ENCODE measurements at regions not wholly inside any gene's neighbourhood (a gene's known extent, or its start where the extent isn't known, plus 50 kb on each side); places are given as distances from the start of the nearest gene placed in this dataset.

DNA sequence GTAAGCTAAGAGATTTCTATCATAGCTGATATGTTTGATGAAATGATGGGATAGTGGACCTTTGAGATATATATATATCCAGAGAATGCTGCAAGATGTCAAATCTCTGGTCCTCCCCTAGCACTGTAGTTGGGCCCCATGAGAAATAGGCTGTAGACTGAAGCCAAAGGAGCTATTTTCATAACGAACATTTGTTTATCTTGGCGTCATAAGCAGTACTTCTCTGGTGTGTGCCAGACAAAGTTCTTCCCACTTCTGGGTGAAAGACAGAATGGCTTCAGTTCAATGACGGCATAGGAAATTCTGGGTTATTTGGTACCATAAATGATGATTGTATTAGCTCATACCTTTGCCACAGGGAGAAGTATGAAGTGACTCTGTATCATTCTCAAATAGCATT lies 534.3 kb downstream of the SOX5 start:
- WGBS, 2 experiments (ENCODE audit: extremely low coverage in 2 of 2, insufficient read length in 1 of 2), result no CpG with 5 or more reads among the region's 3 CpGs
- H4K91ac ChIP-seq (ENCODE audit: insufficient read depth, low read depth, low read length), result no peak overlapping the region
- no peak overlapping the region for H2AK5ac ChIP-seq (ENCODE audit: low read depth, low read length)
- no peak overlapping the region for H2BK120ac ChIP-seq (ENCODE audit: low read depth, low read length)
- H3K9me3 ChIP-seq (ENCODE audit: control insufficient read depth, insufficient read depth, low read length), result no peaks in the 10 kb centered on the region
- H3K4me1 ChIP-seq (ENCODE audit: control insufficient read depth, insufficient read depth, low read length), result no peaks in the 10 kb centered on the region
- H2BK5ac ChIP-seq (ENCODE audit: low read depth, low read length, poor library complexity, severe bottlenecking), result no peak overlapping the region
- H3K14ac ChIP-seq (replicated peaks; ENCODE audit: low read depth, low read length), result no peak overlapping the region
- intact Hi-C loops (cut with micrococcal nuclease), result no loop called here
- H3K4ac ChIP-seq (ENCODE audit: low read depth, low read length), result no peak overlapping the region
- H2AFZ ChIP-seq (replicated peaks; ENCODE audit: low read length, poor library complexity), result no peak overlapping the region
- ChIA-PET CTCF (no interaction called here), POLR2A (ENCODE audit: unreplicated experiment) (no interaction called here)
- dilution Hi-C loops (cut with HindIII; ENCODE audit: low sequenced_read_pairs, unreplicated experiment), result no loop called here
- H3K4me3 ChIP-seq (ENCODE audit: insufficient read depth, low read depth, low read length), result no peak overlapping the region
- BruUV-seq (replicated peaks), result no TSS peak
- no peak overlapping the region for H2BK15ac ChIP-seq (ENCODE audit: low read depth, low read length)
- no peak overlapping the region for H3K27ac ChIP-seq (ENCODE audit: insufficient read depth, low read length)
- H3K18ac ChIP-seq (ENCODE audit: low read depth, low read length), result no peak overlapping the region
- no peak overlapping the region for H2BK20ac ChIP-seq (ENCODE audit: low read depth, low read length)
- no peak overlapping the region for H3K56ac ChIP-seq (ENCODE audit: extremely low read depth, insufficient read depth, low read length)
- in situ Hi-C loops (cut with MboI; ENCODE audit: low sequenced_read_pairs), result no loop called here
- no peak for DNase-seq
- no peaks in the 10 kb centered on the region for H3K79me1 ChIP-seq (ENCODE audit: low read depth in 1 of 2, low read length in 2 of 2)
- no peaks in the 10 kb centered on the region for H3K9me1 ChIP-seq (ENCODE audit: insufficient read depth, low read length)
- no peak overlapping the region for H4K8ac ChIP-seq (ENCODE audit: low read depth in 2 of 2, low read length in 2 of 2)
- H3K4me2 ChIP-seq (ENCODE audit: low read depth, low read length), result no peak overlapping the region
- no peak for ATAC-seq (ENCODE audit: low read depth)
- no peaks in the 10 kb centered on the region for H3K27me3 ChIP-seq (ENCODE audit: control insufficient read depth, insufficient read depth, low read length)
- H3K23ac ChIP-seq (ENCODE audit: low read depth, low read length), result no peak overlapping the region
- H4K5ac ChIP-seq (ENCODE audit: low read depth, low read length), result no peak overlapping the region
- TF ChIP-seq MAZ (IDR thresholded peaks at IDR 0.05; ENCODE audit: borderline replicate concordance, low read depth, low read length) (no peak), NFE2L2 (IDR thresholded peaks at IDR 0.05; ENCODE audit: low read depth, low read length) (no peak), CHD1 (IDR thresholded peaks at IDR 0.05; ENCODE audit: low read depth, low read length) (no peak), RAD21 (IDR thresholded peaks at IDR 0.05; ENCODE audit: low read length) (no peak), RFX5 (IDR thresholded peaks at IDR 0.05; ENCODE audit: low read depth, low read length) (no peak), RCOR1 (IDR thresholded peaks at IDR 0.05; ENCODE audit: insufficient replicate concordance, low read length) (no peak), SMC3 (IDR thresholded peaks at IDR 0.05; ENCODE audit: low read depth, low read length) (no peak)
- TF ChIP-seq, protein P1, sequence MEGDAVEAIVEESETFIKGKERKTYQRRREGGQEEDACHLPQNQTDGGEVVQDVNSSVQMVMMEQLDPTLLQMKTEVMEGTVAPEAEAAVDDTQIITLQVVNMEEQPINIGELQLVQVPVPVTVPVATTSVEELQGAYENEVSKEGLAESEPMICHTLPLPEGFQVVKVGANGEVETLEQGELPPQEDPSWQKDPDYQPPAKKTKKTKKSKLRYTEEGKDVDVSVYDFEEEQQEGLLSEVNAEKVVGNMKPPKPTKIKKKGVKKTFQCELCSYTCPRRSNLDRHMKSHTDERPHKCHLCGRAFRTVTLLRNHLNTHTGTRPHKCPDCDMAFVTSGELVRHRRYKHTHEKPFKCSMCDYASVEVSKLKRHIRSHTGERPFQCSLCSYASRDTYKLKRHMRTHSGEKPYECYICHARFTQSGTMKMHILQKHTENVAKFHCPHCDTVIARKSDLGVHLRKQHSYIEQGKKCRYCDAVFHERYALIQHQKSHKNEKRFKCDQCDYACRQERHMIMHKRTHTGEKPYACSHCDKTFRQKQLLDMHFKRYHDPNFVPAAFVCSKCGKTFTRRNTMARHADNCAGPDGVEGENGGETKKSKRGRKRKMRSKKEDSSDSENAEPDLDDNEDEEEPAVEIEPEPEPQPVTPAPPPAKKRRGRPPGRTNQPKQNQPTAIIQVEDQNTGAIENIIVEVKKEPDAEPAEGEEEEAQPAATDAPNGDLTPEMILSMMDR (conservative IDR thresholded peaks at IDR 0.05; ENCODE audit: low read depth, low read length), result no peak
- H4K20me1 ChIP-seq (ENCODE audit: insufficient read depth, low read length), result no peaks in the 10 kb centered on the region
- H2AK9ac ChIP-seq (replicated peaks; ENCODE audit: low read depth, low read length, poor library complexity), result no peak overlapping the region
- no peak overlapping the region for H3K9ac ChIP-seq (ENCODE audit: low read depth, low read length)
- H3K36me3 ChIP-seq (ENCODE audit: control insufficient read depth, insufficient read depth, low read length), result no peaks in the 10 kb centered on the region
